A549 (cell line): ENCODE measurements at regions not wholly inside any gene's neighbourhood (a gene's known extent, or its start where the extent isn't known, plus 50 kb on each side); places are given as distances from the start of the nearest gene placed in this dataset.

Experiments used
- HEYL ChIP-seq: fragments of 250-450 bp; sonication (Bioruptor Pico); IDR thresholded peaks from 2 replicates; pipeline ENCODE4 v1.8.0; 2021; ENCODE audit warnings: mild to moderate bottlenecking, moderate library complexity
- HOXA7 ChIP-seq: fragments of 250-450 bp; sonication (Bioruptor Pico); IDR thresholded peaks from 2 replicates; pipeline ENCODE4 v1.5.0; 2020; ENCODE audit warnings: mild to moderate bottlenecking, moderate library complexity
- MAZ ChIP-seq: fragments of 150-350 bp; IDR thresholded peaks from 2 replicates; pipeline ENCODE4 v1.6.1; 2014; ENCODE audit warnings: antibody characterized with exemption, low read depth, low read length, borderline replicate concordance
- POLR2A ChIP-seq: IDR thresholded peaks from 2 replicates; pipeline ENCODE4 v1.6.1; 2012; ENCODE audit warnings: mild to moderate bottlenecking, low read length
- TF ChIP-seq, protein P1 (sequence below): fragments of >200 bp; sonication (Bioruptor Twin); formaldehyde crosslinking; IDR thresholded peaks from 3 replicates; pipeline ENCODE4 v1.5.1; 2016
- TF ChIP-seq, protein P2 (sequence below): fragments of 150-350 bp; IDR thresholded peaks from 2 replicates; pipeline ENCODE4 v1.6.1; 2014; ENCODE audit warnings: low read depth, mild to moderate bottlenecking, low read length

DNA sequence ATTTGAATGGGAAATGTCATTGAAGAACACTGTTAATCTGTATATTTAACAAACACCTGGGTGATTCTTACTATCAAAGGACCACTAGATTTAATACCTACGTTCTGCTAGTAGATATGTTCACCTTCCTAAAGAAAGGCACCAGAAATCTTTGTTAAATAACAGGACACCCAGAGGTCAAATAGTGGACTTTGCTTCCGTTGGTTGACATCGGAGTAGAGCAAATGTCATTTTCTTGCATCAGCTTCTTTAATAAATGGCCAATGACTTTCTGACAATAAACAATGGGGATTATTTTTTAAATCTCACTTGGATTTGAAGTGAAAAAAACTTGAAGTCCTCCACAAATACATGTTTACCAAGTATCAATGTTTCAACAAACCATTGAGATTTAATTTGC is 111.1 kb downstream of the LACC1 start:
- TF ChIP-seq, protein P1, sequence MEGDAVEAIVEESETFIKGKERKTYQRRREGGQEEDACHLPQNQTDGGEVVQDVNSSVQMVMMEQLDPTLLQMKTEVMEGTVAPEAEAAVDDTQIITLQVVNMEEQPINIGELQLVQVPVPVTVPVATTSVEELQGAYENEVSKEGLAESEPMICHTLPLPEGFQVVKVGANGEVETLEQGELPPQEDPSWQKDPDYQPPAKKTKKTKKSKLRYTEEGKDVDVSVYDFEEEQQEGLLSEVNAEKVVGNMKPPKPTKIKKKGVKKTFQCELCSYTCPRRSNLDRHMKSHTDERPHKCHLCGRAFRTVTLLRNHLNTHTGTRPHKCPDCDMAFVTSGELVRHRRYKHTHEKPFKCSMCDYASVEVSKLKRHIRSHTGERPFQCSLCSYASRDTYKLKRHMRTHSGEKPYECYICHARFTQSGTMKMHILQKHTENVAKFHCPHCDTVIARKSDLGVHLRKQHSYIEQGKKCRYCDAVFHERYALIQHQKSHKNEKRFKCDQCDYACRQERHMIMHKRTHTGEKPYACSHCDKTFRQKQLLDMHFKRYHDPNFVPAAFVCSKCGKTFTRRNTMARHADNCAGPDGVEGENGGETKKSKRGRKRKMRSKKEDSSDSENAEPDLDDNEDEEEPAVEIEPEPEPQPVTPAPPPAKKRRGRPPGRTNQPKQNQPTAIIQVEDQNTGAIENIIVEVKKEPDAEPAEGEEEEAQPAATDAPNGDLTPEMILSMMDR = no peak
- TF ChIP-seq HEYL (no peak), HOXA7 (no peak), POLR2A (no peak), MAZ (no peak)
- TF ChIP-seq, protein P2, sequence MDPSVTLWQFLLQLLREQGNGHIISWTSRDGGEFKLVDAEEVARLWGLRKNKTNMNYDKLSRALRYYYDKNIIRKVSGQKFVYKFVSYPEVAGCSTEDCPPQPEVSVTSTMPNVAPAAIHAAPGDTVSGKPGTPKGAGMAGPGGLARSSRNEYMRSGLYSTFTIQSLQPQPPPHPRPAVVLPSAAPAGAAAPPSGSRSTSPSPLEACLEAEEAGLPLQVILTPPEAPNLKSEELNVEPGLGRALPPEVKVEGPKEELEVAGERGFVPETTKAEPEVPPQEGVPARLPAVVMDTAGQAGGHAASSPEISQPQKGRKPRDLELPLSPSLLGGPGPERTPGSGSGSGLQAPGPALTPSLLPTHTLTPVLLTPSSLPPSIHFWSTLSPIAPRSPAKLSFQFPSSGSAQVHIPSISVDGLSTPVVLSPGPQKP = no peak
